Lower lobe of right lung (tissue), 2 donors: ENCODE measurements at regions not wholly inside any gene's neighbourhood (a gene's known extent, or its start where the extent isn't known, plus 50 kb on each side); places are given as distances from the start of the nearest gene placed in this dataset.
"Not testable (repeated sequence)": the region's sequence is repeated elsewhere in the genome, so short reads cannot be mapped to it uniquely, and the experiment has no call there.

Experiments used
- ATAC-seq, 2 donors: fragments of 200-7000 bp; cut with Tn5 transposase; one replicate each; pipeline ENCODE4 v1.9.1; 2020 to 2022; ENCODE audit warnings: mild to moderate bottlenecking in 2 of 2, moderate library complexity in 2 of 2
- DNase-seq: peaks from one replicate; pipeline ENCODE4 v3.0.0-alpha.2; 2020
- H3K27ac ChIP-seq: fragments of 200-600 bp; one replicate; pipeline ENCODE4 v1.8.0; 2022
- H3K27me3 ChIP-seq: fragments of 200-600 bp; one replicate; pipeline ENCODE4 v1.8.0; 2022; ENCODE audit warnings: low read depth
- H3K36me3 ChIP-seq: fragments of 200-600 bp; one replicate; pipeline ENCODE4 v1.8.0; 2022; ENCODE audit warnings: mild to moderate bottlenecking
- H3K4me1 ChIP-seq: fragments of 200-600 bp; one replicate; pipeline ENCODE4 v1.8.0; 2022
- H3K4me3 ChIP-seq: fragments of 200-600 bp; one replicate; pipeline ENCODE4 v1.8.0; 2022; ENCODE audit warnings: mild to moderate bottlenecking
- H3K9me3 ChIP-seq: fragments of 200-600 bp; one replicate; pipeline ENCODE4 v1.8.0; 2022
- CTCF ChIP-seq: fragments of 200-600 bp; IDR thresholded peaks from one replicate; pipeline ENCODE4 v1.8.0; 2022; ENCODE audit warnings: antibody characterized with exemption, mild to moderate bottlenecking
- intact Hi-C: fragments of 100-400 bp; cut with DNase I; formaldehyde crosslinking; loops from one replicate; pipeline ENCODE4 v1.11.0; 2022
- donor health status: DM: no; HTN: yes; CAD: no; lungs with severe emphysema.

- no peak overlapping the region for H3K4me3 ChIP-seq
- no peaks in the 10 kb centered on the region for H3K36me3 ChIP-seq
- no peak overlapping the region for H3K27ac ChIP-seq
- no peaks in the 10 kb centered on the region for H3K27me3 ChIP-seq
- no peaks in the 10 kb centered on the region for H3K4me1 ChIP-seq
- no peak for TF ChIP-seq CTCF
- DNase-seq (no peak), ATAC-seq (no peak)
- no peaks in the 10 kb centered on the region for H3K9me3 ChIP-seq
- intact Hi-C loops: no loop called here
These were observed 775.4 kb downstream of the NTRK3 start for GRCh38 chr15:87481126-87481525.

GRCh38 chr15:87478687-87479072 is 777.9 kb downstream of the NTRK3 start:
- no peak for TF ChIP-seq CTCF
- H3K27ac ChIP-seq: no peak overlapping the region
- intact Hi-C loops: no loop called here
- no peaks in the 10 kb centered on the region for H3K27me3 ChIP-seq
- H3K36me3 ChIP-seq: no peaks in the 10 kb centered on the region
- H3K9me3 ChIP-seq: no peaks in the 10 kb centered on the region
- ATAC-seq (no peak), DNase-seq (no peak)
- no peak overlapping the region for H3K4me3 ChIP-seq
- H3K4me1 ChIP-seq: no peaks in the 10 kb centered on the region

- DNase-seq: no peak
- no peaks in the 10 kb centered on the region for H3K9me3 ChIP-seq
These were observed 778.5 kb downstream of the NTRK3 start for GRCh38 chr15:87477737-87478686.

GRCh38 chr15:87477026-87477425 is 779.5 kb downstream of the NTRK3 start:
- DNase-seq: no peak
- H3K36me3 ChIP-seq: no peaks in the 10 kb centered on the region
- H3K4me1 ChIP-seq: no peaks in the 10 kb centered on the region
- no peak for TF ChIP-seq CTCF
- H3K27me3 ChIP-seq: no peaks in the 10 kb centered on the region
- no peak overlapping the region for H3K27ac ChIP-seq
- no peaks in the 10 kb centered on the region for H3K9me3 ChIP-seq
- intact Hi-C loops: no loop called here
- ATAC-seq: no peak
- no peak overlapping the region for H3K4me3 ChIP-seq

More at GRCh38 chr15:87477737-87478686, 778.5 kb downstream of the NTRK3 start:
- Histone ChIP-seq H3K27ac (no peak overlapping the region), H3K36me3 (no peaks in the 10 kb centered on the region), H3K4me1 (no peaks in the 10 kb centered on the region), H3K4me3 (no peak overlapping the region), H3K27me3 (no peaks in the 10 kb centered on the region)
- TF ChIP-seq CTCF: no peak
- intact Hi-C loops: no loop called here
- peak; percentile 67 to 74 for ATAC-seq

- H3K27me3 ChIP-seq: no peaks in the 10 kb centered on the region
- no peak overlapping the region for H3K27ac ChIP-seq
- H3K9me3 ChIP-seq: no peaks in the 10 kb centered on the region
- ATAC-seq (no peak), DNase-seq (no peak)
- H3K4me3 ChIP-seq: no peak overlapping the region
- H3K4me1 ChIP-seq: no peaks in the 10 kb centered on the region
- TF ChIP-seq CTCF: no peak
- no peaks in the 10 kb centered on the region for H3K36me3 ChIP-seq
- intact Hi-C loops: no loop called here
These were observed 785.6 kb downstream of the NTRK3 start for GRCh38 chr15:87470923-87471322.

- not testable (repeated sequence) for ATAC-seq
These were observed 792.6 kb downstream of the NTRK3 start for GRCh38 chr15:87463956-87464355.

More at GRCh38 chr15:87463956-87464355, 792.6 kb downstream of the NTRK3 start:
- intact Hi-C loops, H3K4me3 ChIP-seq, H3K27me3 ChIP-seq, H3K9me3 ChIP-seq, DNase-seq, H3K36me3 ChIP-seq, H3K4me1 ChIP-seq, H3K27ac ChIP-seq: not testable (repeated sequence)
